B cell (primary cell): ENCODE measurements at regions not wholly inside any gene's neighbourhood (a gene's known extent, or its start where the extent isn't known, plus 50 kb on each side); places are given as distances from the start of the nearest gene placed in this dataset.

ENCODE experiments used
- ATAC-seq: fragments of 200-7000 bp; cut with Tn5 transposase; one replicate; pipeline ENCODE4 v1.10.0; 2021; ENCODE audit warnings: low read depth, mild to moderate bottlenecking, moderate number of reproducible peaks, moderate library complexity
- CTCF ChIA-PET: fragments of 350-600 bp; sonication (Branson Sonifier 250); formaldehyde crosslinking; loops from one replicate; lab custom pipeline; 2021; ENCODE audit warnings: antibody characterized with exemption, inconsistent platforms; lab: Charles Lee
- POLR2A ChIA-PET: fragments of 350-600 bp; sonication (Branson Sonifier 250); formaldehyde crosslinking; loops from one replicate; lab custom pipeline; 2021; ENCODE audit warnings: antibody characterized with exemption; lab: Charles Lee
- DNase-seq: peaks from one replicate; pipeline ENCODE4 v3.0.0; 2013
- H2AFZ ChIP-seq: 2 replicates; pipeline ENCODE4 v1.6.1; 2012; ENCODE audit warnings: mild to moderate bottlenecking, low read depth, low read length; ENCODE audit not compliant: insufficient read depth, poor library complexity, severe bottlenecking
- H3K27ac ChIP-seq, 2 donors: 1 replicate in 1 of 2; 2 replicates in 1 of 2; pipeline ENCODE4 v1.5.1; 2012 to 2013; ENCODE audit warnings: low read length in 2 of 2, mild to moderate bottlenecking in 2 of 2, moderate library complexity in 1 of 2
- H3K27me3 ChIP-seq, 4 experiments: fragments of 200-600 bp in 1 of 4; sonication (generic) in 1 of 4; replicated peaks in 1 of 4; 1 replicate in 2 of 4; 2 replicates in 2 of 4; pipeline versions ENCODE4 v1.6.1 to v1.7.0; 2013 to 2016; ENCODE audit warnings: low read length in 3 of 4, mild to moderate bottlenecking in 2 of 4, mixed read lengths in 1 of 4, moderate library complexity in 1 of 4; ENCODE audit not compliant: insufficient read depth in 4 of 4, control insufficient read depth in 3 of 4; ENCODE audit errors: control extremely low read depth in 1 of 4
- H3K36me3 ChIP-seq, 2 experiments: replicated peaks in 1 of 2; 1 replicate in 1 of 2; 2 replicates in 1 of 2; pipeline versions ENCODE4 v1.6.1 to v1.7.1; 2013; ENCODE audit warnings: low read length in 1 of 2; ENCODE audit not compliant: insufficient read depth in 2 of 2, control insufficient read depth in 1 of 2; ENCODE audit errors: control extremely low read depth in 1 of 2, extremely low read depth in 1 of 2
- H3K4me1 ChIP-seq, 2 donors: fragments of 200-600 bp in 1 of 2; sonication (generic) in 1 of 2; 1 replicate in 1 of 2; 2 replicates in 1 of 2; pipeline versions ENCODE4 v1.5.1 to v1.6.1; 2013 to 2017; ENCODE audit warnings: low read length in 2 of 2; ENCODE audit not compliant: control insufficient read depth in 2 of 2, insufficient read depth in 2 of 2
- H3K4me2 ChIP-seq: replicated peaks from 2 replicates; pipeline ENCODE3; 2012; ENCODE audit warnings: mild to moderate bottlenecking, low read depth, low read length; ENCODE audit not compliant: poor library complexity, severe bottlenecking
- H3K4me3 ChIP-seq, 5 experiments: fragments of 200-600 bp in 1 of 5; sonication (generic) in 1 of 5; 1 replicate in 3 of 5; 2 replicates in 2 of 5; pipeline versions ENCODE4 v1.5.1 to v1.7.0; 2011 to 2016; ENCODE audit warnings: low read length in 4 of 5, mild to moderate bottlenecking in 4 of 5, low read depth in 2 of 5, control low read depth in 1 of 5, moderate library complexity in 1 of 5; ENCODE audit not compliant: insufficient read depth in 1 of 5; ENCODE audit errors: control extremely low read depth in 1 of 5, extremely low read depth in 1 of 5
- H3K79me2 ChIP-seq: fragments of 200-600 bp; sonication (generic); one replicate; pipeline ENCODE4 v1.6.0; 2016; ENCODE audit warnings: low read length; ENCODE audit not compliant: control insufficient read depth, insufficient read depth
- H3K9ac ChIP-seq: fragments of 200-600 bp; sonication (generic); 2 replicates; pipeline ENCODE4 v1.6.1; 2017; ENCODE audit warnings: mild to moderate bottlenecking, low read length, moderate library complexity
- H3K9me3 ChIP-seq, 3 donors: one replicate each; pipeline versions ENCODE4 v1.6.1 to v1.7.1; 2013; ENCODE audit warnings: low read length in 2 of 3; ENCODE audit not compliant: control insufficient read depth in 2 of 3, insufficient read depth in 1 of 3; ENCODE audit errors: control extremely low read depth in 1 of 3
- H4K20me1 ChIP-seq: 2 replicates; pipeline ENCODE4 v1.6.0; 2012; ENCODE audit warnings: mild to moderate bottlenecking, low read length; ENCODE audit not compliant: insufficient read depth, control insufficient read depth, poor library complexity, severe bottlenecking
- H3K27ac Mint-ChIP-seq: one replicate; pipeline ENCODE4 v1.8.0; 2021; ENCODE audit warnings: mixed read lengths
- H3K27me3 Mint-ChIP-seq: one replicate; pipeline ENCODE4 v1.8.0; 2021; ENCODE audit warnings: mixed read lengths
- H3K4me1 Mint-ChIP-seq: one replicate; pipeline ENCODE4 v1.8.0; 2021; ENCODE audit warnings: mixed read lengths
- H3K4me3 Mint-ChIP-seq: one replicate; pipeline ENCODE4 v1.8.0; 2021; ENCODE audit warnings: mixed read lengths
- H3K9me3 Mint-ChIP-seq: one replicate; pipeline ENCODE4 v1.8.0; 2022; ENCODE audit warnings: mixed read lengths; ENCODE audit not compliant: insufficient read depth
- EZH2 ChIP-seq: IDR thresholded peaks from 2 replicates; pipeline ENCODE4 v1.6.1; 2012; ENCODE audit warnings: borderline replicate concordance, low read depth, mild to moderate bottlenecking, moderate library complexity, low read length; ENCODE audit not compliant: insufficient read depth, poor library complexity, severe bottlenecking
- WGBS: methylation state at CpG from one replicate; pipeline ENCODE4 v1.1.5; 2013; ENCODE audit warnings: missing lambda C conversion rate; ENCODE audit not compliant: insufficient coverage; 5-methylcytosine and 5-hydroxymethylcytosine counted together
- intact Hi-C: fragments of 100-400 bp; cut with micrococcal nuclease; formaldehyde crosslinking; loops from one replicate; pipeline ENCODE4 v1.10.0; 2022
- TF ChIP-seq, protein P1 (sequence below): fragments of 200-600 bp; IDR thresholded peaks from one replicate; pipeline ENCODE4 v1.8.0; 2022; ENCODE audit warnings: antibody characterized with exemption, mild to moderate bottlenecking

DNA sequence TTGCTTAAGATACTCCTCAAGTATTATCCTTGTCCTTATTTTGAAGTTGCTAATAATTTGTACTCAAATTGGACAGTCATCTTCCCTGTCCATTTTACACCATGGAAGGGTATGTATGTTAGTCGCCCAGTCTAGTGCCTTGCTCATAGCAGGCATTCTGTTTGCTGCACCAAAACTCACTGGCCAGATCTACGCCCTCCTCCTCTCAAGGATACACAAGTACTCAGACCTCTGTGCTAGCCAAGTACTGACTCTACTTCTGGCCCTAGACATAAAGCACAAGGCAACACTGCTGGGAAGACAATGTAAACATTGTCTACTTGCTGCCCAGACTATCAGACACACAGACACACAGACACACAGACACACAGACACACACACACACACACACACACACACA lies 57.7 kb downstream of the DNAAF9 start:
- TF ChIP-seq, protein P1, sequence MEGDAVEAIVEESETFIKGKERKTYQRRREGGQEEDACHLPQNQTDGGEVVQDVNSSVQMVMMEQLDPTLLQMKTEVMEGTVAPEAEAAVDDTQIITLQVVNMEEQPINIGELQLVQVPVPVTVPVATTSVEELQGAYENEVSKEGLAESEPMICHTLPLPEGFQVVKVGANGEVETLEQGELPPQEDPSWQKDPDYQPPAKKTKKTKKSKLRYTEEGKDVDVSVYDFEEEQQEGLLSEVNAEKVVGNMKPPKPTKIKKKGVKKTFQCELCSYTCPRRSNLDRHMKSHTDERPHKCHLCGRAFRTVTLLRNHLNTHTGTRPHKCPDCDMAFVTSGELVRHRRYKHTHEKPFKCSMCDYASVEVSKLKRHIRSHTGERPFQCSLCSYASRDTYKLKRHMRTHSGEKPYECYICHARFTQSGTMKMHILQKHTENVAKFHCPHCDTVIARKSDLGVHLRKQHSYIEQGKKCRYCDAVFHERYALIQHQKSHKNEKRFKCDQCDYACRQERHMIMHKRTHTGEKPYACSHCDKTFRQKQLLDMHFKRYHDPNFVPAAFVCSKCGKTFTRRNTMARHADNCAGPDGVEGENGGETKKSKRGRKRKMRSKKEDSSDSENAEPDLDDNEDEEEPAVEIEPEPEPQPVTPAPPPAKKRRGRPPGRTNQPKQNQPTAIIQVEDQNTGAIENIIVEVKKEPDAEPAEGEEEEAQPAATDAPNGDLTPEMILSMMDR = no peak
- no peak for TF ChIP-seq EZH2
- Histone ChIP-seq H3K4me1 (no peaks in the 10 kb centered on the region), H3K4me2 (no peak overlapping the region), H3K4me3 (no peak overlapping the region), H3K9ac (no peak overlapping the region), H3K36me3 (peaks cover 0 to 9% of the 10 kb centered on the region in 2 experiments), H3K9me3 (no peaks in the 10 kb centered on the region), H3K27me3 (peaks cover 0 to 2% (median 0%) of the 10 kb centered on the region in 4 experiments), H4K20me1 (no peaks in the 10 kb centered on the region), H3K79me2 (no peaks in the 10 kb centered on the region), H2AFZ (no peak overlapping the region), H3K27ac (no peak overlapping the region)
- WGBS = 100% methylated on average over 2 of the region's 2 CpGs
- H3K27me3 Mint-ChIP-seq = no peaks in the 10 kb centered on the region
- intact Hi-C loops = no loop called here
- DNase-seq (no peak), ATAC-seq (no peak)
- POLR2A ChIA-PET = no interaction called here
- CTCF ChIA-PET = no interaction called here
- no peaks in the 10 kb centered on the region for H3K4me1 Mint-ChIP-seq
- no peak overlapping the region for H3K4me3 Mint-ChIP-seq
- no peak overlapping the region for H3K27ac Mint-ChIP-seq
- H3K9me3 Mint-ChIP-seq = no peaks in the 10 kb centered on the region

DNA sequence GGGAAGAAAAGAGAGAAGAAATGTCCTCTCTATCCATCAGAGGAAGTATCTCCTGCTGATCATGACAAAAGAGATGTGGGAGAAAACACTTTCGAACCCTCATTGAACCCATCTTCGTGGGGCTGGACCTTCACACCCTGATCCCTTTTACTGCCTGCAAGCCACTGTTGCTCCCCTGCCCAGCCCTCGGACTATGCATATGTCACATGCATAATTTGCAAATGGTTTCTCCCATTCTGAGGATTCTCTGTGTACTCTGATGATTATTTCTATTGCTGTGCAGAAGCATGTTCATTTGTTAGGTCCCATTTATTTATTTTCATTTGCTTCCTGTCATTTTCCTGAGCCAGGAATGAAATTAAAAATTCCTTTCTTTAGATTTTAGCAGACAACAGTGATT lies 64.7 kb downstream of the DNAAF9 start:
- no peak overlapping the region for H3K27ac ChIP-seq
- H3K4me1 ChIP-seq = no peaks in the 10 kb centered on the region
- H3K9me3 ChIP-seq = no peaks in the 10 kb centered on the region
- Mint-ChIP-seq H3K27ac (no peak overlapping the region), H3K27me3 (no peaks in the 10 kb centered on the region), H3K9me3 (no peaks in the 10 kb centered on the region), H3K4me1 (no peaks in the 10 kb centered on the region), H3K4me3 (no peak overlapping the region)
- DNase-seq = no peak
- peaks cover 1 to 7% of the 10 kb centered on the region in 2 experiments for H3K36me3 ChIP-seq
- H3K9ac ChIP-seq = no peak overlapping the region
- 92% methylated on average over 2 of the region's 3 CpGs for WGBS
- no peak overlapping the region for H3K4me3 ChIP-seq
- CTCF ChIA-PET = no interaction called here
- H3K27me3 ChIP-seq = peaks cover 0 to 2% (median 0%) of the 10 kb centered on the region in 4 experiments
- ATAC-seq = no peak
- H4K20me1 ChIP-seq = no peaks in the 10 kb centered on the region
- H3K79me2 ChIP-seq = no peaks in the 10 kb centered on the region
- POLR2A ChIA-PET = no interaction called here
- intact Hi-C loops = no loop called here
- no peak overlapping the region for H3K4me2 ChIP-seq
- no peak overlapping the region for H2AFZ ChIP-seq
- TF ChIP-seq, protein P1 = no peak
